ENCODE measurements at regions not wholly inside any gene's neighbourhood (a gene's known extent, or its start where the extent isn't known, plus 50 kb on each side); places are given as distances from the start of the nearest gene placed in this dataset.

DNA sequence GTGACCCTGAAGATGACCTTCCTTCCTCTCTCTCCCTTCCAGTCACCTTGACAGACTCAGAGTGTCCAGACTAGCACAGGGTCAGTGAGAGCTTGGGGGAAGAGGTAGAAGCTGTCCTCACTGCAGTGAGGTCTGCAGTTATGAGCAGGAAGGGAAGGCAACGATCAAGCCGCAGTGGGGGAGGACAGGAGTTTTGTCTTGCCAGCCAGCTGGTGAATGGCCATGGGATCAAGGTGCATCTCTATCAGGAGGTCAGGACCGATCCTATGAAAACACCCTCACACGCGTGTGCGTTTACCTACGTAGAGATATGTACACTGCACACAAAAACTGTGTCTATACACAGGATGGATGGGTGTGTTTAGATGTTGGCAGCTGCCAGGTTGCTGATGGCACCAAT is 83.2 kb downstream of the THNSL2 start:
- no peak overlapping the region for H3K27ac Mint-ChIP-seq
- no peaks in the 10 kb centered on the region for H3K36me3 ChIP-seq (ENCODE audit: control insufficient read depth in 2 of 2, extremely low read depth in 1 of 2, insufficient read depth in 1 of 2, low read length in 1 of 2)
- WGBS (ENCODE audit: insufficient coverage), result 83% methylated on average over 2 of the region's 7 CpGs
- no peaks in the 10 kb centered on the region for H3K9me3 ChIP-seq
- CTCF ChIA-PET, result no interaction called here
- POLR2A ChIA-PET, result interaction anchor here in 1 of 2 donors (0.7 kb wide), 1 partner anchor 1441 kb away, joined by 7 read pairs; no protein-coding TSS in a partner anchor
- H3K36me3 Mint-ChIP-seq, result no peaks in the 10 kb centered on the region
- H3K4me1 Mint-ChIP-seq, result no peaks in the 10 kb centered on the region
- no peak overlapping the region for H3K4me3 Mint-ChIP-seq
- peaks cover 0 to 7% (median 0%) of the 10 kb centered on the region in 3 donors for H3K9me3 Mint-ChIP-seq
- no peak for DNase-seq
- ATAC-seq (replicated peaks in 1 of 4), result no peak
- no peak overlapping the region for H3K4me3 ChIP-seq (ENCODE audit: control insufficient read depth in 1 of 2, extremely low read depth in 1 of 2, low read length in 1 of 2)
- peaks cover 0 to 5% of the 10 kb centered on the region in 2 experiments for H3K4me1 ChIP-seq (ENCODE audit: control insufficient read depth in 1 of 2, extremely low read depth in 1 of 2, insufficient read depth in 2 of 2, low read length in 2 of 2)
- H3K27me3 Mint-ChIP-seq, result peaks cover 22 to 25% of the 10 kb centered on the region in 2 donors
- no peak overlapping the region for H3K27ac ChIP-seq (ENCODE audit: low read length)
- peaks cover 0 to 2% of the 10 kb centered on the region in 2 experiments for H3K27me3 ChIP-seq (replicated peaks in 1 of 2; ENCODE audit: control insufficient read depth in 2 of 2, extremely low read depth in 1 of 2, insufficient read depth in 2 of 2, low read length in 1 of 2)

DNA sequence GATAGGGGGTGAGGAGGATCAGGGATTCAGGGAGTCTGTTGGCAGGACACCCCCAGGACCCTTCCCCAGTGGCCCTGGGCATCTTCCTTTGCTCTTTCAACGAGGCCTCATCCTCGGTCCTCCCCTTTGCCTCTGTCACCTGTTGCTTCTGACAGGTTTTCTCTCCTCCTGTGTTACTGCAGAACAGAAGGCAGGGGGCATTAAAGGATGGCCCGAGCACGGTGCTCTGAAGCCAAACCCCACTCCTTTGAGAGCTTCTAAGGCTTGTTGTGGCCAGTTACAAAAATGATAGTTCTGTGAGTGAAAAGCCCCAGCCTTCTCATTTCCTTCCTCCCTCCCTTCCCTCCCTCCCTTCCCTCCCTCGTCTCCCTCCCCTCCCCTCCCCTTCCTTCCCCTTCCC is 82.5 kb downstream of the THNSL2 start:
- Histone ChIP-seq H3K9me3 (no peaks in the 10 kb centered on the region), H3K4me1 (ENCODE audit: control insufficient read depth in 1 of 2, extremely low read depth in 1 of 2, insufficient read depth in 2 of 2, low read length in 2 of 2) (peaks cover 0 to 5% of the 10 kb centered on the region in 2 experiments), H3K27me3 (replicated peaks in 1 of 2; ENCODE audit: control insufficient read depth in 2 of 2, extremely low read depth in 1 of 2, insufficient read depth in 2 of 2, low read length in 1 of 2) (no peaks in the 10 kb centered on the region), H3K36me3 (ENCODE audit: control insufficient read depth in 2 of 2, extremely low read depth in 1 of 2, insufficient read depth in 1 of 2, low read length in 1 of 2) (no peaks in the 10 kb centered on the region), H3K27ac (ENCODE audit: low read length) (no peak overlapping the region), H3K4me3 (ENCODE audit: control insufficient read depth in 1 of 2, extremely low read depth in 1 of 2, low read length in 1 of 2) (no peak overlapping the region)
- no peak overlapping the region for H3K27ac Mint-ChIP-seq
- H3K4me1 Mint-ChIP-seq, result no peaks in the 10 kb centered on the region
- no peak for DNase-seq
- WGBS (ENCODE audit: insufficient coverage), result 76% methylated on average over 2 of the region's 5 CpGs
- no peaks in the 10 kb centered on the region for H3K36me3 Mint-ChIP-seq
- ChIA-PET CTCF (no interaction called here), POLR2A (no interaction called here)
- peaks cover 0 to 7% (median 0%) of the 10 kb centered on the region in 3 donors for H3K9me3 Mint-ChIP-seq
- H3K4me3 Mint-ChIP-seq, result no peak overlapping the region
- no peak for ATAC-seq (replicated peaks in 1 of 4)
- peaks cover 24 to 27% of the 10 kb centered on the region in 2 donors for H3K27me3 Mint-ChIP-seq

DNA sequence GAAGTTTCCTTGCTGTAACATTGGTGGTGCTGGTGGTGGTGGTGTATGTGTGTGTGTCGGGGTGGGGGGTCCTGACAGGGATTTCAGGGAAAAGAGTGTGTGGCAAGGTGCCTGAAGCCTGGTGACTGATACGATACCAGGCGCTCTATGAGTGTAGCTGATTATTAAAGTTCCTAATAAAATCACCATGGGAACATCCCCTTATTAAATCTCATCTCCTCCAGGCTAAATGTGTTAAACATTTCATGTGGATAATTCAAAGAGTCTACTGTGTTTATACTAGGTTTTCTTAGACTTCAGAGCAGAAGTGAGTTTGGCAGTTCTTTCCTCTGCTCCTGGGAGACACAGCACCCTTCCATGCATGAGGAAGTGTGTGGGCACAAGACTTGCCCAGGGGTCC is 82.0 kb downstream of the THNSL2 start:
- H3K27ac Mint-ChIP-seq, result no peak overlapping the region
- no peak for DNase-seq
- Histone ChIP-seq H3K4me1 (ENCODE audit: control insufficient read depth in 1 of 2, extremely low read depth in 1 of 2, insufficient read depth in 2 of 2, low read length in 2 of 2) (peaks cover 0 to 5% of the 10 kb centered on the region in 2 experiments), H3K4me3 (ENCODE audit: control insufficient read depth in 1 of 2, extremely low read depth in 1 of 2, low read length in 1 of 2) (no peak overlapping the region), H3K27ac (ENCODE audit: low read length) (no peak overlapping the region), H3K27me3 (replicated peaks in 1 of 2; ENCODE audit: control insufficient read depth in 2 of 2, extremely low read depth in 1 of 2, insufficient read depth in 2 of 2, low read length in 1 of 2) (no peaks in the 10 kb centered on the region), H3K9me3 (no peaks in the 10 kb centered on the region), H3K36me3 (ENCODE audit: control insufficient read depth in 2 of 2, extremely low read depth in 1 of 2, insufficient read depth in 1 of 2, low read length in 1 of 2) (no peaks in the 10 kb centered on the region)
- peaks cover 0 to 7% (median 0%) of the 10 kb centered on the region in 3 donors for H3K9me3 Mint-ChIP-seq
- no peaks in the 10 kb centered on the region for H3K4me1 Mint-ChIP-seq
- POLR2A ChIA-PET, result no interaction called here
- H3K4me3 Mint-ChIP-seq, result no peak overlapping the region
- ATAC-seq (replicated peaks in 1 of 4), result no peak
- peaks cover 20 to 27% of the 10 kb centered on the region in 2 donors for H3K27me3 Mint-ChIP-seq
- CTCF ChIA-PET, result no interaction called here
- H3K36me3 Mint-ChIP-seq, result no peaks in the 10 kb centered on the region
- WGBS (ENCODE audit: insufficient coverage), result 100% methylated on average over 1 of the region's 3 CpGs

DNA sequence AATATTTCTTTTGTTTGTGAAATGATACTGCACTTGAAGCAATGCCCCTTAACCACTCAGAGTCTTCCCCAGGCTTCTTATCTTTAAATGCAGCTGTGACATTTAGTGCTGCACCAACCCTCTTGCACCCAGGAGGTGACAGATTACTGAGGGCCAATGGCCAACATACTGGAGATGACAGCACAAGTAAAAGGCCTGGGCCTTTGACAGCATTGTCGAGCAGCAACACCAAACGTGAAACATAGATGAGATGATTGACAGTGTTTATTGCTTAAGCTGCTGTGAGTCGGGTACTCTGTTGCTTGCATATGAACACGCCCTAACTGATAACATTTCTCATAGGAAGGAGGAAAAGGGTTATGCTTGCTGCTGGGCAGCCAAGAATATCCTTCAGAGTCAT is 80.3 kb downstream of the THNSL2 start:
- H3K4me1 ChIP-seq (ENCODE audit: control insufficient read depth in 1 of 2, extremely low read depth in 1 of 2, insufficient read depth in 2 of 2, low read length in 2 of 2), result peaks cover 0 to 5% of the 10 kb centered on the region in 2 experiments
- no peak for ATAC-seq (replicated peaks in 1 of 4)
- POLR2A ChIA-PET, result no interaction called here
- H3K27ac Mint-ChIP-seq, result no peak overlapping the region
- no CpG with 5 or more reads among the region's 4 CpGs for WGBS (ENCODE audit: insufficient coverage)
- H3K27me3 ChIP-seq (replicated peaks in 1 of 2; ENCODE audit: control insufficient read depth in 2 of 2, extremely low read depth in 1 of 2, insufficient read depth in 2 of 2, low read length in 1 of 2), result no peaks in the 10 kb centered on the region
- no peak overlapping the region for H3K27ac ChIP-seq (ENCODE audit: low read length)
- no peak for DNase-seq
- no peaks in the 10 kb centered on the region for H3K9me3 ChIP-seq
- CTCF ChIA-PET, result no interaction called here
- no peak overlapping the region for H3K4me3 ChIP-seq (ENCODE audit: control insufficient read depth in 1 of 2, extremely low read depth in 1 of 2, low read length in 1 of 2)
- no peaks in the 10 kb centered on the region for H3K4me1 Mint-ChIP-seq
- H3K36me3 Mint-ChIP-seq, result no peaks in the 10 kb centered on the region
- no peaks in the 10 kb centered on the region for H3K9me3 Mint-ChIP-seq
- H3K27me3 Mint-ChIP-seq, result peaks cover 11 to 24% of the 10 kb centered on the region in 2 donors
- H3K36me3 ChIP-seq (ENCODE audit: control insufficient read depth in 2 of 2, extremely low read depth in 1 of 2, insufficient read depth in 1 of 2, low read length in 1 of 2), result no peaks in the 10 kb centered on the region
- H3K4me3 Mint-ChIP-seq, result no peak overlapping the region

DNA sequence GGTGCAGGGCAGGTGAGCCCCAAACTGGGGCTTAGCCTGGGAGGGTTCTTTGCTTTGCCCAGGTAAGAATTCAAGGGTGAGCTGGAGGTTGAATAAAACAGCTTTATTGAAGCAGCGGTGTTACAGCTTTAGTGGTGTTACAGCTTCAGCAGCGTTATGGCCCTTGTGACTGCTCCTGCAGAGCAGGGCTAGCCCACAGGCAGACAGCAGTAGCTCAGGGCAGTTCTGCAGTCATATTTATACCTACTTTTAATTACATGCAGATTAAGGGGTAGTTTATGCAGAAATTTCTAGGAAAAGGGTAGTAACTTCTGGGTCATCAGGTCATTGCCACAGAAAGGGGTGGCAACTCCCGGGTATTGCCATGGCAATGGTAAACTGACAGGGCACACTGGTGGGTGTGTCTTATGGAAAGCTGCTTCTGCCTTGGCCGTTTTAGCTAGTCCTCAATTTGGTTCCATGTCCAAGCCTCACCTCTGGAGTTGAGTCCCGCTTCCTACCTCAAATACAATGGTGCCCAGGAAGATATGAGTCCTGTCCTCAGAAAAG is 78.2 kb downstream of the THNSL2 start:
- ChIA-PET POLR2A (no interaction called here), CTCF (no interaction called here)
- no peak overlapping the region for H3K4me3 Mint-ChIP-seq
- no peak overlapping the region for H3K4me3 ChIP-seq (ENCODE audit: control insufficient read depth in 1 of 2, extremely low read depth in 1 of 2, low read length in 1 of 2)
- no peaks in the 10 kb centered on the region for H3K4me1 Mint-ChIP-seq
- H3K27ac Mint-ChIP-seq, result no peak overlapping the region
- H3K36me3 Mint-ChIP-seq, result no peaks in the 10 kb centered on the region
- H3K9me3 Mint-ChIP-seq, result no peaks in the 10 kb centered on the region
- H3K27me3 Mint-ChIP-seq, result peaks cover 11 to 24% of the 10 kb centered on the region in 2 donors
- H3K36me3 ChIP-seq (ENCODE audit: control insufficient read depth in 2 of 2, extremely low read depth in 1 of 2, insufficient read depth in 1 of 2, low read length in 1 of 2), result no peaks in the 10 kb centered on the region
- H3K27me3 ChIP-seq (replicated peaks in 1 of 2; ENCODE audit: control insufficient read depth in 2 of 2, extremely low read depth in 1 of 2, insufficient read depth in 2 of 2, low read length in 1 of 2), result no peaks in the 10 kb centered on the region
- H3K4me1 ChIP-seq (ENCODE audit: control insufficient read depth in 1 of 2, extremely low read depth in 1 of 2, insufficient read depth in 2 of 2, low read length in 2 of 2), result peaks cover 0 to 5% of the 10 kb centered on the region in 2 experiments
- ATAC-seq (replicated peaks in 1 of 4) (no peak), DNase-seq (no peak)
- no peaks in the 10 kb centered on the region for H3K9me3 ChIP-seq
- 69% methylated on average over 3 of the region's 5 CpGs for WGBS (ENCODE audit: insufficient coverage)
- no peak overlapping the region for H3K27ac ChIP-seq (ENCODE audit: low read length)

DNA sequence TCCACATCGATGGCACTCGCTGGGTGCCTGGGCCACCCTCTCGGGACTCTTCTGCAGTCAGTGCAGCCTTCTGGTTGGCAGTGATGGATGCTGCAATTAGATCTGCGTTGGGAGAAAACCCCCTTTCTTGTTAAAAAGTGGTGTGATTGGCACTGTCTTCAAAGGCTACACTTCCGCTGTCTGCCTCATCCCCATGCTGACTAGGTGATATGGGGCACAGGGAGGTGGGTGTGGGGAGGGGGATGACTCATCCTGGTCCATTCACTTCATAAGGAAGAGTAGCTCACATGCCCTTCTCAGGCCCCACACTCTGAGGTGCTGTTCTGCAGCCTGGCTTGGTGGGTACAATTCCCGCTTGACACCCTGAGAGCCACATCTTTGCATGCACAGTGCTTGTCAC is 77.4 kb downstream of the THNSL2 start:
- H3K4me1 Mint-ChIP-seq, result no peaks in the 10 kb centered on the region
- H3K36me3 Mint-ChIP-seq, result no peaks in the 10 kb centered on the region
- WGBS (ENCODE audit: insufficient coverage), result 80% methylated on average over 4 of the region's 6 CpGs
- H3K27ac Mint-ChIP-seq, result no peak overlapping the region
- POLR2A ChIA-PET, result no interaction called here
- peaks cover 0 to 3% of the 10 kb centered on the region in 2 experiments for H3K4me1 ChIP-seq (ENCODE audit: control insufficient read depth in 1 of 2, extremely low read depth in 1 of 2, insufficient read depth in 2 of 2, low read length in 2 of 2)
- peaks cover 0 to 5% (median 5%) of the 10 kb centered on the region in 3 donors for H3K9me3 Mint-ChIP-seq
- no peaks in the 10 kb centered on the region for H3K27me3 ChIP-seq (replicated peaks in 1 of 2; ENCODE audit: control insufficient read depth in 2 of 2, extremely low read depth in 1 of 2, insufficient read depth in 2 of 2, low read length in 1 of 2)
- CTCF ChIA-PET, result no interaction called here
- DNase-seq, result peak in 1 of 35 experiments; percentile 21
- no peak overlapping the region for H3K27ac ChIP-seq (ENCODE audit: low read length)
- no peak overlapping the region for H3K4me3 Mint-ChIP-seq
- no peaks in the 10 kb centered on the region for H3K9me3 ChIP-seq
- ATAC-seq (replicated peaks in 1 of 4), result peak in 1 of 4 experiments; percentile 24
- no peak overlapping the region for H3K4me3 ChIP-seq (ENCODE audit: control insufficient read depth in 1 of 2, extremely low read depth in 1 of 2, low read length in 1 of 2)
- H3K36me3 ChIP-seq (ENCODE audit: control insufficient read depth in 2 of 2, extremely low read depth in 1 of 2, insufficient read depth in 1 of 2, low read length in 1 of 2), result no peaks in the 10 kb centered on the region
- peaks cover 8 to 21% of the 10 kb centered on the region in 2 donors for H3K27me3 Mint-ChIP-seq

DNA sequence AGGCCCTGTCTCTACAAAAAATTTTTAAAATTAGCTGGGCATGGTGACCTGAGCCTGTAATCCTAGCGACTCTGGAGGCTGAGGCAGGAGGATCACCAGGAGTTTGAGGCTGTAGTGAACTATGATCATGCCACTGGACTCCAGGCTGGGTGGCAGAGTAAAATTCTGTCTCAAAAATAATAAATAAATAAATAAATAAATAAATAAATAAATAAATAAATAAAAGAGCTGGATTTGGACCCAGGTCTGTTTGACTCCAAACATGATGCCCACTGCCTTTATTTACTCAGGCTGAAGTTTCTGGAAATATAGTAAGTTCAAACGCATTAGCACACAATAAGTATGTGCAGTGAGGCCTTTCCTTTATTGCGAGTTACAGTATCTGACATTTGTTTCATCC is 75.0 kb downstream of the THNSL2 start:
- no peak overlapping the region for H3K27ac Mint-ChIP-seq
- Histone ChIP-seq H3K27ac (ENCODE audit: low read length) (no peak overlapping the region), H3K27me3 (replicated peaks in 1 of 2; ENCODE audit: control insufficient read depth in 2 of 2, extremely low read depth in 1 of 2, insufficient read depth in 2 of 2, low read length in 1 of 2) (peaks cover 0 to 8% of the 10 kb centered on the region in 2 experiments), H3K9me3 (no peaks in the 10 kb centered on the region), H3K4me1 (ENCODE audit: control insufficient read depth in 1 of 2, extremely low read depth in 1 of 2, insufficient read depth in 2 of 2, low read length in 2 of 2) (peaks cover 0 to 10% of the 10 kb centered on the region in 2 experiments), H3K36me3 (ENCODE audit: control insufficient read depth in 2 of 2, extremely low read depth in 1 of 2, insufficient read depth in 1 of 2, low read length in 1 of 2) (no peaks in the 10 kb centered on the region), H3K4me3 (ENCODE audit: control insufficient read depth in 1 of 2, extremely low read depth in 1 of 2, low read length in 1 of 2) (no peak overlapping the region)
- peaks cover 10 to 11% of the 10 kb centered on the region in 2 donors for H3K27me3 Mint-ChIP-seq
- H3K4me3 Mint-ChIP-seq, result no peak overlapping the region
- DNase-seq (no peak), ATAC-seq (replicated peaks in 1 of 4) (no peak)
- no peaks in the 10 kb centered on the region for H3K36me3 Mint-ChIP-seq
- ChIA-PET POLR2A (no interaction called here), CTCF (no interaction called here)
- peaks cover 0 to 5% (median 5%) of the 10 kb centered on the region in 3 donors for H3K9me3 Mint-ChIP-seq
- no CpG with 5 or more reads among the region's 3 CpGs for WGBS (ENCODE audit: insufficient coverage)
- peaks cover 0 to 3% (median 0%) of the 10 kb centered on the region in 3 donors for H3K4me1 Mint-ChIP-seq

All from T-cell (primary cell).